Ishikawa (cell line): ENCODE measurements at regions not wholly inside any gene's neighbourhood (a gene's known extent, or its start where the extent isn't known, plus 50 kb on each side); places are given as distances from the start of the nearest gene placed in this dataset.

Source experiments
- CEBPB ChIP-seq: IDR thresholded peaks from 2 replicates; pipeline ENCODE4 v1.6.1; 2012
- EP300 ChIP-seq: IDR thresholded peaks from 2 replicates; pipeline ENCODE4 v1.6.1; 2012; ENCODE audit warnings: borderline replicate concordance
- YY1 ChIP-seq: IDR thresholded peaks from 2 replicates; pipeline ENCODE4 v1.6.1; 2012; ENCODE audit warnings: low read depth
- TF ChIP-seq, protein P1 (sequence below): IDR thresholded peaks from 2 replicates; pipeline ENCODE4 v1.6.1; 2012
- TF ChIP-seq, protein P2 (sequence below): IDR thresholded peaks from 2 replicates; pipeline ENCODE4 v1.6.1; 2012
- TF ChIP-seq, protein P3 (sequence below): IDR thresholded peaks from 2 replicates; pipeline ENCODE4 v1.6.1; 2012; ENCODE audit warnings: low read depth, mild to moderate bottlenecking

DNA sequence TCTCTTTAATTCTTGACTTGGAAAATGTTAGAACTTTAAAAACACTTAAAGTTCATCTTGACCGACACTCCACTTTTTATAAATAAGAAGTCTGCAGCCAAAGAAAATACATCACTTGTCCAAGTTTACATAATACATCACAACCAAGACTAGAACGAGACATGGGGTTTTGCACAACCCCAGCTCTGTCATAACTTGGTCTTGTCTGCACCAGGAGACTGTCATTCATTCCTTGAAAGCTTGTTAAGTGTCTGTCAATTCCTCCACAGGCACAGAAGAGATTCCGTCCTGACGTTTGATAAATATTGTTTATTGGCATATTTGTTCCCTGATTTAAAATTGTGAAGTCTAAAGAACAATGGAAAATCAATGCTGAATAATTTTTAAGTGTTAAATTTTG lies 139.5 kb upstream of the SETBP1 start:
- TF ChIP-seq CEBPB (no peak), EP300 (no peak), YY1 (no peak)
- TF ChIP-seq, protein P1, sequence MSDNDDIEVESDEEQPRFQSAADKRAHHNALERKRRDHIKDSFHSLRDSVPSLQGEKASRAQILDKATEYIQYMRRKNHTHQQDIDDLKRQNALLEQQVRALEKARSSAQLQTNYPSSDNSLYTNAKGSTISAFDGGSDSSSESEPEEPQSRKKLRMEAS = no peak
- TF ChIP-seq, protein P2, sequence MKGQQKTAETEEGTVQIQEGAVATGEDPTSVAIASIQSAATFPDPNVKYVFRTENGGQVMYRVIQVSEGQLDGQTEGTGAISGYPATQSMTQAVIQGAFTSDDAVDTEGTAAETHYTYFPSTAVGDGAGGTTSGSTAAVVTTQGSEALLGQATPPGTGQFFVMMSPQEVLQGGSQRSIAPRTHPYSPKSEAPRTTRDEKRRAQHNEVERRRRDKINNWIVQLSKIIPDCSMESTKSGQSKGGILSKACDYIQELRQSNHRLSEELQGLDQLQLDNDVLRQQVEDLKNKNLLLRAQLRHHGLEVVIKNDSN = no peak
- TF ChIP-seq, protein P3, sequence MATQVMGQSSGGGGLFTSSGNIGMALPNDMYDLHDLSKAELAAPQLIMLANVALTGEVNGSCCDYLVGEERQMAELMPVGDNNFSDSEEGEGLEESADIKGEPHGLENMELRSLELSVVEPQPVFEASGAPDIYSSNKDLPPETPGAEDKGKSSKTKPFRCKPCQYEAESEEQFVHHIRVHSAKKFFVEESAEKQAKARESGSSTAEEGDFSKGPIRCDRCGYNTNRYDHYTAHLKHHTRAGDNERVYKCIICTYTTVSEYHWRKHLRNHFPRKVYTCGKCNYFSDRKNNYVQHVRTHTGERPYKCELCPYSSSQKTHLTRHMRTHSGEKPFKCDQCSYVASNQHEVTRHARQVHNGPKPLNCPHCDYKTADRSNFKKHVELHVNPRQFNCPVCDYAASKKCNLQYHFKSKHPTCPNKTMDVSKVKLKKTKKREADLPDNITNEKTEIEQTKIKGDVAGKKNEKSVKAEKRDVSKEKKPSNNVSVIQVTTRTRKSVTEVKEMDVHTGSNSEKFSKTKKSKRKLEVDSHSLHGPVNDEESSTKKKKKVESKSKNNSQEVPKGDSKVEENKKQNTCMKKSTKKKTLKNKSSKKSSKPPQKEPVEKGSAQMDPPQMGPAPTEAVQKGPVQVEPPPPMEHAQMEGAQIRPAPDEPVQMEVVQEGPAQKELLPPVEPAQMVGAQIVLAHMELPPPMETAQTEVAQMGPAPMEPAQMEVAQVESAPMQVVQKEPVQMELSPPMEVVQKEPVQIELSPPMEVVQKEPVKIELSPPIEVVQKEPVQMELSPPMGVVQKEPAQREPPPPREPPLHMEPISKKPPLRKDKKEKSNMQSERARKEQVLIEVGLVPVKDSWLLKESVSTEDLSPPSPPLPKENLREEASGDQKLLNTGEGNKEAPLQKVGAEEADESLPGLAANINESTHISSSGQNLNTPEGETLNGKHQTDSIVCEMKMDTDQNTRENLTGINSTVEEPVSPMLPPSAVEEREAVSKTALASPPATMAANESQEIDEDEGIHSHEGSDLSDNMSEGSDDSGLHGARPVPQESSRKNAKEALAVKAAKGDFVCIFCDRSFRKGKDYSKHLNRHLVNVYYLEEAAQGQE = no peak
